ENCODE measurements at regions not wholly inside any gene's neighbourhood (a gene's known extent, or its start where the extent isn't known, plus 50 kb on each side); places are given as distances from the start of the nearest gene placed in this dataset.

GRCh38 chr9:82586918-82587356 lies 476.0 kb downstream of the RASEF start:
- no peak for TF ChIP-seq FOXP2 (optimal IDR thresholded peaks at IDR 0.05; ENCODE audit: borderline replicate concordance, extremely low read depth, extremely low read length, insufficient read depth)
- TF ChIP-seq, protein P1, sequence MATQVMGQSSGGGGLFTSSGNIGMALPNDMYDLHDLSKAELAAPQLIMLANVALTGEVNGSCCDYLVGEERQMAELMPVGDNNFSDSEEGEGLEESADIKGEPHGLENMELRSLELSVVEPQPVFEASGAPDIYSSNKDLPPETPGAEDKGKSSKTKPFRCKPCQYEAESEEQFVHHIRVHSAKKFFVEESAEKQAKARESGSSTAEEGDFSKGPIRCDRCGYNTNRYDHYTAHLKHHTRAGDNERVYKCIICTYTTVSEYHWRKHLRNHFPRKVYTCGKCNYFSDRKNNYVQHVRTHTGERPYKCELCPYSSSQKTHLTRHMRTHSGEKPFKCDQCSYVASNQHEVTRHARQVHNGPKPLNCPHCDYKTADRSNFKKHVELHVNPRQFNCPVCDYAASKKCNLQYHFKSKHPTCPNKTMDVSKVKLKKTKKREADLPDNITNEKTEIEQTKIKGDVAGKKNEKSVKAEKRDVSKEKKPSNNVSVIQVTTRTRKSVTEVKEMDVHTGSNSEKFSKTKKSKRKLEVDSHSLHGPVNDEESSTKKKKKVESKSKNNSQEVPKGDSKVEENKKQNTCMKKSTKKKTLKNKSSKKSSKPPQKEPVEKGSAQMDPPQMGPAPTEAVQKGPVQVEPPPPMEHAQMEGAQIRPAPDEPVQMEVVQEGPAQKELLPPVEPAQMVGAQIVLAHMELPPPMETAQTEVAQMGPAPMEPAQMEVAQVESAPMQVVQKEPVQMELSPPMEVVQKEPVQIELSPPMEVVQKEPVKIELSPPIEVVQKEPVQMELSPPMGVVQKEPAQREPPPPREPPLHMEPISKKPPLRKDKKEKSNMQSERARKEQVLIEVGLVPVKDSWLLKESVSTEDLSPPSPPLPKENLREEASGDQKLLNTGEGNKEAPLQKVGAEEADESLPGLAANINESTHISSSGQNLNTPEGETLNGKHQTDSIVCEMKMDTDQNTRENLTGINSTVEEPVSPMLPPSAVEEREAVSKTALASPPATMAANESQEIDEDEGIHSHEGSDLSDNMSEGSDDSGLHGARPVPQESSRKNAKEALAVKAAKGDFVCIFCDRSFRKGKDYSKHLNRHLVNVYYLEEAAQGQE (IDR thresholded peaks at IDR 0.05; ENCODE audit: insufficient read depth in 1 of 2, low read depth in 2 of 2, low read length in 2 of 2), result no peak
- TF ChIP-seq POLR2AphosphoS5 (IDR thresholded peaks at IDR 0.05; ENCODE audit: low read depth, low read length), result no peak
- no peak for TF ChIP-seq SIN3A (IDR thresholded peaks at IDR 0.05; ENCODE audit: borderline replicate concordance, insufficient read depth, low read length)
- no peak for TF ChIP-seq TAF1 (IDR thresholded peaks at IDR 0.05; ENCODE audit: borderline replicate concordance, insufficient read depth, low read length)

DNA sequence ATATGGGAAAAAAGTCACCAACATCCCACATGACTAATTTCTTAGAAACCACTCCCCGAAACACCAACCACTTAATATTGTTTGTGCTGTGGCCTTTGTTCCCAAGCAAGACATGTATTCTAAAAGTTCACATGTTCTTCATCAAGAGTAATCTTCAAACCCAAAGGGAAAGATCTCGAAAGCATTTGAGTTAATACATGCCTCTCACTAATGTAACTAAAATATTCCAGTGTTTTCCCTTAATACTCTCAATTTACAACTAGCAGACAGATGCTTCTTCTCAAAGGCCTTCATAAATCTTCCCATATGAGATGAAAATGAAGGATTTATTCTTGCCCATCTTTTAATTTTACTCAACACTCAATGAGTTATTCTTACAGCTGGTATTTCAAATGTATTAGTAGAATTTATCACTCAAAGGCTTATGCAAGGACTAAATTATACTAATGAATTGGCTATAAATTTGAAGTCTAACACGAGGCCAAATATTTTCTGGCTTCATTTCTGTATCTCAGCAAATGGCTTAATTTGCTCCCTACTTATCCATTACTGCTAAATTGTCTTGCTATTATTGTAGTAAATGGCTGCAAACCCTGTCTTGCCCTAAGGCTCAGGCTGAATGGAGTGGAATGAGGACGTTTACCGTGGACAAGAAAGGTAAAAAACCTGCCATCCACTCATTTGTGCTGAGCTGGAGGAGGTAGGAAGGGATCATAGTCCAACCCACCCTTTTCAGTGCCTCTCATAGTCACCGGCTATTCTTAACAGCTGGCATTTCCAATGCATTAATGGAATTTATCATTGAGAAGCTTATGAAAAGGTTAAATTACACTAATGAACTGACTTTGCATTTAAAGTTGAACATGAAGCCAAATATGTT lies 474.4 kb downstream of the RASEF start:
- TF ChIP-seq, protein P1 (IDR thresholded peaks at IDR 0.05; ENCODE audit: insufficient read depth in 1 of 2, low read depth in 2 of 2, low read length in 2 of 2), result no peak
- no peak for TF ChIP-seq FOXP2 (optimal IDR thresholded peaks at IDR 0.05; ENCODE audit: borderline replicate concordance, extremely low read depth, extremely low read length, insufficient read depth)
- no peak for TF ChIP-seq TAF1 (IDR thresholded peaks at IDR 0.05; ENCODE audit: borderline replicate concordance, insufficient read depth, low read length)
- TF ChIP-seq SIN3A (IDR thresholded peaks at IDR 0.05; ENCODE audit: borderline replicate concordance, insufficient read depth, low read length), result no peak
- no peak for TF ChIP-seq POLR2AphosphoS5 (IDR thresholded peaks at IDR 0.05; ENCODE audit: low read depth, low read length)

DNA sequence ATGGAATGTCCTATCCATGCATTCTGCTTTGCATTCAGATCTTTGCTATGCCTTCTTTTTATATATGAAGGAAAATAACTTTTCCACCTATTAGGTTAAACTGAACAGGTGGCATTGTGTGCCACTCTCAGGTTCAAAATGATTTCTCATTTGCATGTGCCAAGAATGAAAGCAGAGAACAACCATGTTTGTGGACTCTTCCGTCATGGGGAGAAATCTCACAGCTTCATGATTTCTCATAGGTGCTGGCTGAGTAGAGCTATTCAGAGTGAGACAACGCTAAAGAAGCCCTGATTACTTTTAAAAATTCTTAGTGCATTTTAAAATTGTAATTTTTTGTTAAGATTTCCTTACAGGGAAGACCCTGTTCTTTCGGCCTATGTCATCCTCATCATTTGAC lies 472.1 kb downstream of the RASEF start:
- TF ChIP-seq FOXP2 (optimal IDR thresholded peaks at IDR 0.05; ENCODE audit: borderline replicate concordance, extremely low read depth, extremely low read length, insufficient read depth), result no peak
- no peak for TF ChIP-seq SIN3A (IDR thresholded peaks at IDR 0.05; ENCODE audit: borderline replicate concordance, insufficient read depth, low read length)
- no peak for TF ChIP-seq TAF1 (IDR thresholded peaks at IDR 0.05; ENCODE audit: borderline replicate concordance, insufficient read depth, low read length)
- TF ChIP-seq, protein P1 (IDR thresholded peaks at IDR 0.05; ENCODE audit: insufficient read depth in 1 of 2, low read depth in 2 of 2, low read length in 2 of 2), result no peak
- no peak for TF ChIP-seq POLR2AphosphoS5 (IDR thresholded peaks at IDR 0.05; ENCODE audit: low read depth, low read length)

DNA sequence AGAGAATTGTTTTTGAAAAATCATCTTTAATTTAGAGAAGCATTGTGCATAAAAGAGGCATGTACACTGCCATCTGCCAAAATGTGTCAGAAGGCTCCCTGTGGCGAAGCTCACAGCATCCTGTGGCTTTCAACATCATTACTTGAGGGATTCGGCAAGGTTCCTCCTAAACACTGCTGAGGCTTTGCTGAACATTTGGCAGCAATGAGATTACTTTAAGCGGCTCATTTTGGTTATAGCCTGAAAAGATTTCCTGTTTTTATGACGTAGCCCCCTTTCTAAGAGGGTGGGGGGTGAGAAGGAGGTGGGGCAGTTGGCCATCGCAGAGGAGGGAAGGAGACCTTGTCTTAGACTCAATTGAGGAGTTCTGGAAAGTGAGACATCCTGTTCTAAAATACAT lies 469.4 kb downstream of the RASEF start:
- TF ChIP-seq FOXP2 (optimal IDR thresholded peaks at IDR 0.05; ENCODE audit: borderline replicate concordance, extremely low read depth, extremely low read length, insufficient read depth), result no peak
- TF ChIP-seq, protein P1 (IDR thresholded peaks at IDR 0.05; ENCODE audit: insufficient read depth in 1 of 2, low read depth in 2 of 2, low read length in 2 of 2), result no peak

Measured in PFSK-1 (cell line).